Activated CD8-positive, alpha-beta memory T cell treated with anti-CD3 and anti-CD28 coated beads, Interleukin-2, amount 10 ng/mL, durations not matched to agents 7 days and 5 days (primary cell): ENCODE measurements at regions not wholly inside any gene's neighbourhood (a gene's known extent, or its start where the extent isn't known, plus 50 kb on each side); places are given as distances from the start of the nearest gene placed in this dataset.

Source experiments
- ATAC-seq: fragments of 150-1000 bp; cut with Tn5 transposase; one replicate; pipeline ENCODE4 v1.10.0; 2021; ENCODE audit warnings: moderate library complexity
- CTCF ChIA-PET: fragments of 350-600 bp; sonication (Branson Sonifier 250); formaldehyde crosslinking; loops from one replicate; lab custom pipeline; 2021; ENCODE audit warnings: antibody characterized with exemption; lab: Charles Lee
- DNase-seq: peaks from one replicate; pipeline ENCODE4 v3.0.0-alpha.2; 2020
- H3K27ac Mint-ChIP-seq: one replicate; pipeline ENCODE4 v1.8.0; 2021; ENCODE audit warnings: mild to moderate bottlenecking, mixed read lengths
- H3K27me3 Mint-ChIP-seq: one replicate; pipeline ENCODE4 v1.8.0; 2021; ENCODE audit warnings: mixed read lengths
- H3K36me3 Mint-ChIP-seq: one replicate; pipeline ENCODE4 v1.8.0; 2021; ENCODE audit warnings: mild to moderate bottlenecking, mixed read lengths
- H3K4me1 Mint-ChIP-seq: one replicate; pipeline ENCODE4 v1.8.0; 2021; ENCODE audit warnings: mixed read lengths
- H3K4me3 Mint-ChIP-seq: one replicate; pipeline ENCODE4 v1.8.0; 2021; ENCODE audit warnings: mild to moderate bottlenecking, moderate library complexity, mixed read lengths
- H3K9me3 Mint-ChIP-seq: one replicate; pipeline ENCODE4 v1.8.0; 2022; ENCODE audit warnings: low read depth, mixed read lengths

DNA sequence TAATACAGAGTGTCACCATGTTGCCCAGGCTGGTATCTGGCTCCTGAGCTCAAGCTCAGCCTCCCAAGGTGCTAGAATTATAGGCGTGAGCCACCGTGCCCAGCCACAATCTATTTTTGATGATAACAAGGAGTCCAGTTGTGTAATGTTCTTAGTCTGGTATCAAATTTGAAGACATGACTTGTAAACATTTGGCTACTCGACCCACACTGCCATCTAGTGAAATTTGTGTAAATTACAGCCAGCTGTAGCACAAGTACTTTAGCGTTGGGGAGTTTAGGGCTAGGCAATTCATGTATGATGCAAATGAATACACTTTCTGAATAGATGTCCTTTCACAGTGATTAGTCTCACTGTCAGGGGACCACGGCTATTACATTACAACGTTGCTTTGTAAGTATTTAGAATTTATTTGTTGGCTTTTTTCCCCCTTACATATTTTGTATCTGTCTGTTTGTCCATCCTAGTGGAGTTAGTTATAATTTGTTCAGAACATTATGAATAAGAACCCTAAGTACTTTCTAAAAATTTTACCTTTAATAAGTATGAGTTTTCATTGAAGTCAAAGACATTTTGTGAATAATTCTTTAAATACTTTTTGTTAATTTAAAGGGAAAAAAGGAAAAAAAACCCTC lies 139.7 kb downstream of the PRDM13 start:
- Mint-ChIP-seq H3K27ac (no peak overlapping the region), H3K4me3 (no peak overlapping the region), H3K27me3 (peaks cover 46% of the 10 kb centered on the region), H3K4me1 (no peaks in the 10 kb centered on the region), H3K9me3 (no peaks in the 10 kb centered on the region), H3K36me3 (no peaks in the 10 kb centered on the region)
- CTCF ChIA-PET = interaction anchor here (0.6 to 4.8 kb wide), 15 partner anchors 9 to 415 kb away, joined by 3 to 44 read pairs (median 4); no protein-coding TSS in a partner anchor
- ATAC-seq (peak; percentile 61), DNase-seq (peak; percentile 68)

DNA sequence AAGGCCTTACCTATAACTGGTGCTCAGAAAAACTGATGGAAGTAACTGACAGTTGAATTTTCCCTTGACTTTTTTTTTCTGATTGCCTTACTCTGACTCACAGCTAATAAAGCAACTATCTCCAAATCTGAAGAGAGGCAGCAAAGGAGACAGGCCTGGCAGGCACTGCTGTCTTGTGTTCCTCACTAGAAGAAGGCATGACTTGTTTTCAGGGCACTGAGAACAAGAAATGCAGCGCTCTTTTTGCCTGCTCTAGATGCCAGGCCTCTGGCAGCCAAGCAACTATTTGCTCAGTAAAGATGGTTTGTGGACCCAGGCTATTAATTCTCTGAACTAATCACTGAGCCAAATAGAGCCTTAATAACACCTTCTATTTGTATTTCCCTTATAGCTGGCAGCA lies 155.1 kb downstream of the PRDM13 start:
- CTCF ChIA-PET = no interaction called here
- no peak overlapping the region for H3K4me3 Mint-ChIP-seq
- ATAC-seq = no peak

DNA sequence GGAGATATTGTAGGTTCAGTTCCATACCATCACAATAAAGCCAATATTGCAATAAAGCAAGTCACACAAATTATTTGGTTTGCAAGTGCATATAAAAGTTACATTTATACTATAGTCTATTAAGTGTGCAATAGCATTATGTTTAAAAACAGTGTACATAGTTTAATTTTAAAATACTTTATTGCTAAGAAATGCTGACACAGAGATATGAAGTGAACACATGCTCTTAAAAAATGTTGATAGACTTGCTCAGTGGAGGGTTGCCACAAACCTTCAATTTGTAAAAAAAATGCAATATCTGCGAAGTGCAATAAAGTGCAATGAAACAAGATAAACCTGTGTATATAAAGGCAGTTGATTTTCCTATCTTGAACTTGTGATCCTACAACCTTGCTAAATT lies 161.5 kb downstream of the PRDM13 start:
- Mint-ChIP-seq H3K27me3 (peaks cover 9% of the 10 kb centered on the region), H3K36me3 (no peaks in the 10 kb centered on the region), H3K4me1 (no peaks in the 10 kb centered on the region), H3K9me3 (no peaks in the 10 kb centered on the region), H3K4me3 (no peak overlapping the region), H3K27ac (no peak overlapping the region)
- ATAC-seq = no peak
- CTCF ChIA-PET = interaction anchor here (0.6 to 1.6 kb wide), 2 partner anchors 12 to 21 kb away, joined by 3 to 4 read pairs; no protein-coding TSS in a partner anchor
- no peak for DNase-seq

More for the DNA sequence above, 155.1 kb downstream of the PRDM13 start:
- Mint-ChIP-seq H3K27me3 (peaks cover 14% of the 10 kb centered on the region), H3K27ac (no peak overlapping the region), H3K9me3 (no peaks in the 10 kb centered on the region), H3K4me1 (no peaks in the 10 kb centered on the region), H3K36me3 (no peaks in the 10 kb centered on the region)
- DNase-seq = no peak

DNA sequence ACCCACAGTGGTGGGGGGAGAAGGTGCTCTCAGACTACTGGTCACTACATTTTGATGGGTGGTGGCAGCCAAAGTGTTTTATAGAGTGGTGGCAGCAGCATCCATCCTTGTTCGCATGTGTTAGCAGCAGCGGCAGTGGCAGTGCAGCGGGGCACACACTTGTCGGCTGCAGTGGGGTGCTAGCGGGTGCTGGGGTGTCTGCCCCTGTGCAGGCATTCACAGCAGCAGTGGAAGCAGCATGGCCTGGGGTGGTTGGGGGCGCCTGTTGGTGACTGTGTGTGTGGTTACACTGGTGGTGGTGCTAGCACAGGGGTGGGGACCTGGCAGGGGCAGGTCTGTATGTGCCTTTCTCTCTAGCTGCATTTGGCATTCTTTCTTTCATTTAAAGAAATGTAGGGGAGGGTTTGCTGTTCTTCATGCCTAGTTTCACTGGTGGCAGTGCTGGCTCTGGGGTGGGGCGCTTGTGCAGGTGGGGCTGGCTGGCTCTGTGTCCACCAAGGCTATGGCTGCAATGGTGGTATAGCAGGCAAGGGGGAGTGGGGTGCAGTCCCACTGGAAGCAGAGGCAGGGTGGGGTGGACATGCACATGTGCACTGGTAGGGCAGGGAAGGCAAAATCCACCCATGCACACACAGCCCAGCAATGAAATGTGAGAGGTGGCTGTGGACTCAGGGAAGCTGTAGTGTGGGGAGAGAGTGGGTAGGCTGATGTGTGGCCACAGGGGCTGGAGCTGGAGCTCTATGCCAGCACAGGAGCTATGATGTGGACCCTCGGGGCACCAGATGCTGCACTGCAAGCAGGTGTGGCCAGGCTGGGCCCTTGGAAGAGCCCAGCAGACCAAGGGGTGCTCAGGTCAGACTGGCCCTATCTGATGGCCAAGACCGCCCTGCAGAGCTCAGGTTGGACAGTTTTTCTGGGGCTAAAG lies 173.3 kb downstream of the PRDM13 start:
- Mint-ChIP-seq H3K36me3 (no peaks in the 10 kb centered on the region), H3K4me3 (no peak overlapping the region), H3K9me3 (no peaks in the 10 kb centered on the region), H3K4me1 (no peaks in the 10 kb centered on the region), H3K27ac (no peak overlapping the region), H3K27me3 (peaks cover 44% of the 10 kb centered on the region)
- ATAC-seq = no peak
- CTCF ChIA-PET = interaction anchor here (0.6 kb wide), 1 partner anchor 11 kb away, joined by 3 read pairs; no protein-coding TSS in a partner anchor
- DNase-seq = no peak

DNA sequence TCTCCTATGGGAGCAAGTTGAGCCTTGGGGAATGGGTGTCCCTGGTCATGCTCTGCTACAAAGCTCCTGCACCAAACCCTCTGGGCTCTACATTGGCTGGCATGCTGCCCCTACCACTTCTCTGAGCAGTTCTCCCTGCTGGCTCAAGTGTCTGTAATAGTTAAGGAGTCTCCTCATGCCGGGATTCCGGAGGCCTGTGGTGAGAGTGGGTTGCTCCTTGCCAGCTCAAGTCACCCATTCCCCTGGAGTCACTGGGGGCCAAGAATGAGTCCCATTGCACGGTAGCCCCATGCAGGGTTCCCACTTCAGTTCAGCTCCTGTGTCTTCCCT lies 173.9 kb downstream of the PRDM13 start:
- Mint-ChIP-seq H3K4me1 (no peaks in the 10 kb centered on the region), H3K9me3 (no peaks in the 10 kb centered on the region), H3K36me3 (no peaks in the 10 kb centered on the region), H3K27ac (no peak overlapping the region), H3K4me3 (no peak overlapping the region), H3K27me3 (peaks cover 39% of the 10 kb centered on the region)
- ATAC-seq (no peak), DNase-seq (no peak)
- CTCF ChIA-PET = interaction anchor here (0.6 kb wide), 1 partner anchor 12 kb away, joined by 3 read pairs; no protein-coding TSS in a partner anchor

DNA sequence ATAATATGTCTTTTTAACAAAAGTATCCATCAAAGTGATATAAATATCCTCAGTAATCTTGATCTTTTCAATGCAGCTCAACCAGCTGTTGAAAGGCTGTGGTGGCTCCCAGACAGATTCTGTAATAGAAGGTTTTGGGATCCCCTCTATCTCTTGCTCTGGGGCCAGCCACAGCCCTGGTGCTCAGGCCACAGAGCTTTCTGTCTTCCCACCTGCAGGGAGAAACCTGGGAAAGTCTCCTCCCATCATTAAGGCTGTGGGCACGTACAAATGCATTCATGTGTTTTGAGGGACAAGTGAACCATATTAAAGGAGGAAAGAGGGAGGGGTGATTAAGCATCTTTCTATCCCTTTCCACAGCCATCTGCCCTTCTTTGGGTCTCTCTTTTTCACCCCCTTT lies 183.1 kb downstream of the PRDM13 start:
- Mint-ChIP-seq H3K4me3 (no peak overlapping the region), H3K27me3 (peaks cover 36% of the 10 kb centered on the region), H3K9me3 (no peaks in the 10 kb centered on the region), H3K36me3 (no peaks in the 10 kb centered on the region), H3K27ac (no peak overlapping the region), H3K4me1 (no peaks in the 10 kb centered on the region)
- ATAC-seq = no peak
- DNase-seq = no peak
- CTCF ChIA-PET = no interaction called here

DNA sequence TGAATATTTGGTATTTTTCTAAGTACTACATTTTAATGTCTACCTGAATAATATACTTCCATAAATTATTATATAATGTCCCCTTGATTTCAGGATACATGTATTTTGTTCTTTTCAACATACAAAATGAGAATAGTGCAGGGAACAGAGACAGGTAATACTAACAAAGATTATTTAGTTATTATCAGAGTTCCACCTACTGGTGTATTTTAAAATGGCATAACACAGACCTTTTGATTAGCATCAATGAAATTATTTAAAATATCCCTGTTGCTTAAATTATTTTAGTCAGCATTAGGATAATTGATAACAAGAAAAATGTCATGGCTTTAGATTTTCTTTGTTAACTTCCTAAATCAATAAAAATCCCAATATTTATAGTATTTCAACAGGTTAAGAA lies 184.0 kb downstream of the PRDM13 start:
- Mint-ChIP-seq H3K4me3 (no peak overlapping the region), H3K27ac (no peak overlapping the region), H3K9me3 (no peaks in the 10 kb centered on the region), H3K36me3 (no peaks in the 10 kb centered on the region), H3K27me3 (peaks cover 35% of the 10 kb centered on the region), H3K4me1 (no peaks in the 10 kb centered on the region)
- CTCF ChIA-PET = interaction anchor here (1.1 kb wide), 1 partner anchor 44 kb away, joined by 3 read pairs; no protein-coding TSS in a partner anchor
- no peak for ATAC-seq
- no peak for DNase-seq

DNA sequence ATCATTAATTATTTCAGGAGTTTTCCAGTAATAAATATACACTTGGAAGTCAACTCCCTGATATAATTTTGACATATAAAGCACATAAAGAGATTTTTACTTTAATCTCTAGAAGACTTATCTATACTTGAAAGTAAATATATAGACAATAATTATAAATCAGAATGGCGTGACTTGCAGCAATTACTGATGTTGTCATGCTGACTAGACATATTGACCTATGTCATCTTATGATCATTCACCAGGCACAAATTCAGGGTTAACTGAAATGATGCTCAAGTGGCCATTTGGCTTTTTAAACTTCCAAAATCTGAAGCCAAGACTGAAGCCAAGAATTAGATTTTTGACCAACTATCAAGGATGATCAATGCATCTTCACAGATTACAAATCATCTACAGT lies 192.2 kb downstream of the MCHR2 start:
- H3K4me1 Mint-ChIP-seq = no peaks in the 10 kb centered on the region
- ATAC-seq = no peak
- DNase-seq = no peak
- H3K4me3 Mint-ChIP-seq = no peak overlapping the region
- peaks cover 15% of the 10 kb centered on the region for H3K27me3 Mint-ChIP-seq
- no peaks in the 10 kb centered on the region for H3K36me3 Mint-ChIP-seq
- CTCF ChIA-PET = no interaction called here
- no peak overlapping the region for H3K27ac Mint-ChIP-seq
- no peaks in the 10 kb centered on the region for H3K9me3 Mint-ChIP-seq

DNA sequence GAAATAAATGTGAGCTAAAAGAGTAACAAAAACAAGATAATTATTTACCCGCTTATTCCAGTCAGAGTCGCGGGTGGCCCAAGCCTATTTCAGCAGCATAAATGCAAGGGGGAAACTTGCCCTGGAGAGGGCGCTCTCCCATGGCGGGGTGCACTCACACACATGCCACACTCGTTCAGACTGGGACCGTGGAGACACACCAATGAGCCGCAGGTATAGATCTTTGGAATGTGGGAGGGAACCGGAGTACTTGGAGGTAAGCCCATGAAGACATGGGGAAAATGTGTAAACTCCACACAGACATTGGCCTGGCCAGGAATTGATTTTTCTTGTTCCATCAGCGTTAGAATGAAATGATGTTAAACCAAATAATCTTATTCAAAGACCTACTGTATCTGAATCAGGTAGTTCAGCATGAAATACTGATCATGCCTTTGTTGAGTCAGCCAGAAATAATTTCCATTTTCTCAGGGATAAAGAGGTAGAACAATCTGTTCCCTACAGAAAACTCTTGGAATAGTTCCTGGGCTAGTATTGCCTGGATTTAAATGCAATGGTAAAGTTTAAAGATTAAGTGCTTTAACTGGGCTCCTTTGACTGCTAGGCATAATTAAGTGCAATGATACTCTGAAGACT lies 191.5 kb downstream of the MCHR2 start:
- no peaks in the 10 kb centered on the region for H3K9me3 Mint-ChIP-seq
- no peaks in the 10 kb centered on the region for H3K36me3 Mint-ChIP-seq
- no peak for ATAC-seq

DNA sequence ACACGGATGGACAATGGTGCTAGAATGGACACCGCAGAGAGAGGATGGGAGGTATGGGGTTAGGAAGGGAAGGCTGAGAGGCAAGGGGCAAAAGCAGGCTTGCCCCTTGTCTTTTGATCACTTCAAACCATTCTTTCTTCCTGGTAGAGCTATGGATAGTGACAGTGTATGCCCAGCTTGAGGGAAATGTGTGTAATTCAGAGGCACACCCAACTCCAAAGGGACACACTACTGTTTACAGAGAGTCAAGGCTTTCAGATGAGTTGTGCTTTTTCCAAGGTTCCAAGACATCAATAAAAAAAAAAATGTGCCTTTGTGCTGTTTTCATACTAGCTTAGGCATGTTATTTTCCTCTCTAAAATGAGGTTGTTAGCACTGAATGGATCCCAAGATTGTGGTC lies 185.0 kb downstream of the MCHR2 start:
- H3K9me3 Mint-ChIP-seq = no peaks in the 10 kb centered on the region
- no peaks in the 10 kb centered on the region for H3K4me1 Mint-ChIP-seq
- no peak overlapping the region for H3K4me3 Mint-ChIP-seq
- no peaks in the 10 kb centered on the region for H3K36me3 Mint-ChIP-seq
- ATAC-seq (no peak), DNase-seq (no peak)
- CTCF ChIA-PET = interaction anchor here (0.6 kb wide), 2 partner anchors 59 to 1404 kb away, joined by 3 to 4 read pairs; no protein-coding TSS in a partner anchor
- no peak overlapping the region for H3K27ac Mint-ChIP-seq
- peaks cover 51% of the 10 kb centered on the region for H3K27me3 Mint-ChIP-seq

More for the DNA sequence above, 191.5 kb downstream of the MCHR2 start:
- no peak for DNase-seq
- Mint-ChIP-seq H3K27me3 (peaks cover 19% of the 10 kb centered on the region), H3K4me1 (no peaks in the 10 kb centered on the region), H3K4me3 (no peak overlapping the region), H3K27ac (no peak overlapping the region)
- CTCF ChIA-PET = no interaction called here

DNA sequence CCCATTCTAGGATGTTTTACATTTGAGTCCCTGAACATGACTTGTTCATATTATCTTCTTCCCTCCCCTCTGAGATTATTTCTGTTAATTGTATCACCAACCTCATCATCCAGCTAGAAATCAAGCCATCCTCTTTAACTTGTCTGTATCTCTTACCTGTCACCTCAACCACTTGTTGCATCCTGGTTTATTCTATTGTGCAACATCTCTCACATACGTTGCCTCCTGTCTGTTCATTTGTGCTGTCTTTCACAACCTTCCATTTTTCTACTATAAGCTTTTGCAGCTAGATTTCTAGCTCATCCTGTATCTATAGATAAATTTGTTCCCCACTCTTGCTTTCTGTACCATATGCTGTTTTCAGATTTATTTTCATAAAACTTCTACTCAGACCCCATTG lies 183.7 kb downstream of the MCHR2 start:
- CTCF ChIA-PET = no interaction called here
- Mint-ChIP-seq H3K4me1 (no peaks in the 10 kb centered on the region), H3K4me3 (no peak overlapping the region), H3K36me3 (no peaks in the 10 kb centered on the region), H3K27me3 (peaks cover 43% of the 10 kb centered on the region), H3K9me3 (no peaks in the 10 kb centered on the region), H3K27ac (no peak overlapping the region)
- no peak for DNase-seq
- ATAC-seq = no peak

DNA sequence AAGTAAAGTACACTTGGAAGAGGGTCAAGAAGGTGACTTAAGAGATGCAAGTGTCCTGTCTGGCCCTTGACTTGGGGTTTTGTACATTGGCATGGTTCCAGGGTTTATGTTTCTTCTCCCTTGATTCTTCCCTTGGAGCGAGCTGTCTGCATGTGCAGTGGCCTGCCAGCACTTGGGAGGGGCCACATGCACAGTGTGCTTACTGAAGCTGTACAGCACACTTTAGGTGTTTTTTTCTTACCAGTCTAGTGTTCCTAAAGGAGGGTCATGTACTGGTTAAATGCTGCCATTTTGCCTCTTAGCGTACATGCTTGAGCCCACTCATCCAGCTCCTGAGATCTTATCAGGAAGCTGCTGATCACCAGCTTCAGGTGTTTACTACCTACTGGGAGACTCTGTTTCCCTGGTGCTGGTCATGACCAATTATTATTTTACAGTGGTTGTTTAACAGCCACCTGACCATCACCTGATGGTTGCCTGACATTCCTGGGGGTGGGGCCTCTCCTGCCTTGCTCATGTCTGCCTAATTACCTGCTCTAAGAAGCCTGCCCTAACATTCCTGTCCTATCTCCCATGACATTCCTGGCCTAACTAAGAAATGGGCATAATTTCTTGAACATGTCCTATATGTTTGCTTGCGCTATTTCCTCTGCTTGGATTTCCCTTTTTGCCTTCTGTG lies 182.9 kb downstream of the MCHR2 start:
- no peak overlapping the region for H3K4me3 Mint-ChIP-seq
- H3K4me1 Mint-ChIP-seq = no peaks in the 10 kb centered on the region
- H3K36me3 Mint-ChIP-seq = no peaks in the 10 kb centered on the region
- H3K27ac Mint-ChIP-seq = no peak overlapping the region
- no peaks in the 10 kb centered on the region for H3K9me3 Mint-ChIP-seq
- CTCF ChIA-PET = no interaction called here
- peaks cover 38% of the 10 kb centered on the region for H3K27me3 Mint-ChIP-seq
- DNase-seq = no peak
- no peak for ATAC-seq

DNA sequence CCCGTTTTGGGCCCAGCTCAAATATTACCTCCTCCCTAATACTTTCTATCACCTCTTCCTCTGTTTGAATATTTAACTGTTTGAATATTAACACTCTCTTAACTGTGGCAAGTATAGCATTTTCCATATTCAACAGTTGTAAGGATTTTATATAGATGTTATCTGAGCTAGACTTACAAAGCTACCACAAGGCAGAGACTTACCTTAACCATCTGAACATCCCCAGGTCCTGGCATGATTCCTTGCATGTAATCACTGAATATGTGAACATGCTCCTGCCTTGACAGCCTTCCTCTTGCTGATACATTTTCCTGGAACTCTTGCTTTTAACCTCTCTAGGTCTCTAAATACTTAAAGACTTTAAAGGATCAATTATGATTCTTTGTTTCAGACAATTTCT lies 182.4 kb downstream of the MCHR2 start:
- no peak for ATAC-seq
- no peaks in the 10 kb centered on the region for H3K9me3 Mint-ChIP-seq
- H3K27ac Mint-ChIP-seq = no peak overlapping the region
- no peak overlapping the region for H3K4me3 Mint-ChIP-seq
- H3K27me3 Mint-ChIP-seq = peaks cover 37% of the 10 kb centered on the region
- CTCF ChIA-PET = no interaction called here
- no peaks in the 10 kb centered on the region for H3K4me1 Mint-ChIP-seq
- DNase-seq = no peak
- no peaks in the 10 kb centered on the region for H3K36me3 Mint-ChIP-seq
